ENCODE measurements at regions not wholly inside any gene's neighbourhood (a gene's known extent, or its start where the extent isn't known, plus 50 kb on each side); places are given as distances from the start of the nearest gene placed in this dataset.

- Histone ChIP-seq H3K23ac (ENCODE audit: low read depth, low read length) (no peak overlapping the region), H3K9ac (ENCODE audit: low read depth, low read length) (no peak overlapping the region), H4K5ac (ENCODE audit: low read depth, low read length) (no peak overlapping the region), H4K20me1 (ENCODE audit: insufficient read depth, low read length) (no peaks in the 10 kb centered on the region), H3K27me3 (ENCODE audit: control insufficient read depth, insufficient read depth, low read length) (no peaks in the 10 kb centered on the region), H3K56ac (ENCODE audit: extremely low read depth, insufficient read depth, low read length) (no peak overlapping the region), H3K4me3 (ENCODE audit: insufficient read depth, low read depth, low read length) (no peak overlapping the region), H2BK15ac (ENCODE audit: low read depth, low read length) (no peak overlapping the region), H4K8ac (ENCODE audit: low read depth in 2 of 2, low read length in 2 of 2) (no peak overlapping the region), H3K9me1 (ENCODE audit: insufficient read depth, low read length) (no peaks in the 10 kb centered on the region), H4K91ac (ENCODE audit: insufficient read depth, low read depth, low read length) (no peak overlapping the region), H3K14ac (replicated peaks; ENCODE audit: low read depth, low read length) (no peak overlapping the region), H3K9me3 (ENCODE audit: control insufficient read depth, insufficient read depth, low read length) (peaks cover 26% of the 10 kb centered on the region), H2AK9ac (replicated peaks; ENCODE audit: low read depth, low read length, poor library complexity) (no peak overlapping the region), H2AK5ac (ENCODE audit: low read depth, low read length) (no peak overlapping the region), H3K18ac (ENCODE audit: low read depth, low read length) (no peak overlapping the region), H2BK20ac (ENCODE audit: low read depth, low read length) (no peak overlapping the region), H2BK5ac (ENCODE audit: low read depth, low read length, poor library complexity, severe bottlenecking) (no peak overlapping the region), H3K27ac (ENCODE audit: insufficient read depth, low read length) (no peak overlapping the region), H3K4me1 (ENCODE audit: control insufficient read depth, insufficient read depth, low read length) (no peaks in the 10 kb centered on the region), H3K79me1 (ENCODE audit: low read depth in 1 of 2, low read length in 2 of 2) (no peaks in the 10 kb centered on the region), H3K4me2 (ENCODE audit: low read depth, low read length) (no peak overlapping the region), H2AFZ (replicated peaks; ENCODE audit: low read length, poor library complexity) (no peak overlapping the region), H2BK120ac (ENCODE audit: low read depth, low read length) (no peak overlapping the region), H3K4ac (ENCODE audit: low read depth, low read length) (no peak overlapping the region), H3K36me3 (ENCODE audit: control insufficient read depth, insufficient read depth, low read length) (no peaks in the 10 kb centered on the region)
- dilution Hi-C loops (cut with HindIII; ENCODE audit: low sequenced_read_pairs, unreplicated experiment) (no loop called here), in situ Hi-C loops (cut with MboI; ENCODE audit: low sequenced_read_pairs) (no loop called here), intact Hi-C loops (cut with micrococcal nuclease) (no loop called here)
- DNase-seq: no peak
- WGBS, 2 experiments (ENCODE audit: extremely low coverage in 2 of 2, insufficient read length in 1 of 2): 73% methylated on average over 9 of the region's 18 CpGs; no CpG with 5 or more reads in 1 of the 2 experiments
- CTCF ChIA-PET: no interaction called here
- no TSS peak for BruUV-seq (replicated peaks)
- POLR2A ChIA-PET (ENCODE audit: unreplicated experiment): no interaction called here
- TF ChIP-seq RAD21 (IDR thresholded peaks at IDR 0.05; ENCODE audit: low read length): no peak
- TF ChIP-seq, protein P1, sequence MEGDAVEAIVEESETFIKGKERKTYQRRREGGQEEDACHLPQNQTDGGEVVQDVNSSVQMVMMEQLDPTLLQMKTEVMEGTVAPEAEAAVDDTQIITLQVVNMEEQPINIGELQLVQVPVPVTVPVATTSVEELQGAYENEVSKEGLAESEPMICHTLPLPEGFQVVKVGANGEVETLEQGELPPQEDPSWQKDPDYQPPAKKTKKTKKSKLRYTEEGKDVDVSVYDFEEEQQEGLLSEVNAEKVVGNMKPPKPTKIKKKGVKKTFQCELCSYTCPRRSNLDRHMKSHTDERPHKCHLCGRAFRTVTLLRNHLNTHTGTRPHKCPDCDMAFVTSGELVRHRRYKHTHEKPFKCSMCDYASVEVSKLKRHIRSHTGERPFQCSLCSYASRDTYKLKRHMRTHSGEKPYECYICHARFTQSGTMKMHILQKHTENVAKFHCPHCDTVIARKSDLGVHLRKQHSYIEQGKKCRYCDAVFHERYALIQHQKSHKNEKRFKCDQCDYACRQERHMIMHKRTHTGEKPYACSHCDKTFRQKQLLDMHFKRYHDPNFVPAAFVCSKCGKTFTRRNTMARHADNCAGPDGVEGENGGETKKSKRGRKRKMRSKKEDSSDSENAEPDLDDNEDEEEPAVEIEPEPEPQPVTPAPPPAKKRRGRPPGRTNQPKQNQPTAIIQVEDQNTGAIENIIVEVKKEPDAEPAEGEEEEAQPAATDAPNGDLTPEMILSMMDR (conservative IDR thresholded peaks at IDR 0.05; ENCODE audit: low read depth, low read length): no peak
- TF ChIP-seq MAZ (IDR thresholded peaks at IDR 0.05; ENCODE audit: borderline replicate concordance, low read depth, low read length): no peak
- TF ChIP-seq FOS (IDR thresholded peaks at IDR 0.05; ENCODE audit: low read depth, low read length): no peak
- TF ChIP-seq, protein P2, sequence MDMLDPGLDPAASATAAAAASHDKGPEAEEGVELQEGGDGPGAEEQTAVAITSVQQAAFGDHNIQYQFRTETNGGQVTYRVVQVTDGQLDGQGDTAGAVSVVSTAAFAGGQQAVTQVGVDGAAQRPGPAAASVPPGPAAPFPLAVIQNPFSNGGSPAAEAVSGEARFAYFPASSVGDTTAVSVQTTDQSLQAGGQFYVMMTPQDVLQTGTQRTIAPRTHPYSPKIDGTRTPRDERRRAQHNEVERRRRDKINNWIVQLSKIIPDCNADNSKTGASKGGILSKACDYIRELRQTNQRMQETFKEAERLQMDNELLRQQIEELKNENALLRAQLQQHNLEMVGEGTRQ (IDR thresholded peaks at IDR 0.05; ENCODE audit: low read depth, low read length): no peak
- no peak for TF ChIP-seq MAFK (IDR thresholded peaks at IDR 0.05; ENCODE audit: low read depth, low read length)
- TF ChIP-seq RFX5 (IDR thresholded peaks at IDR 0.05; ENCODE audit: low read depth, low read length): no peak
- TF ChIP-seq BHLHE40 (IDR thresholded peaks at IDR 0.05; ENCODE audit: low read depth, low read length): no peak
- TF ChIP-seq CEBPB (IDR thresholded peaks at IDR 0.05; ENCODE audit: low read depth, low read length): no peak
- TF ChIP-seq SMC3 (IDR thresholded peaks at IDR 0.05; ENCODE audit: low read depth, low read length): no peak
- TF ChIP-seq CHD1 (IDR thresholded peaks at IDR 0.05; ENCODE audit: low read depth, low read length): no peak
- TF ChIP-seq, protein P3, sequence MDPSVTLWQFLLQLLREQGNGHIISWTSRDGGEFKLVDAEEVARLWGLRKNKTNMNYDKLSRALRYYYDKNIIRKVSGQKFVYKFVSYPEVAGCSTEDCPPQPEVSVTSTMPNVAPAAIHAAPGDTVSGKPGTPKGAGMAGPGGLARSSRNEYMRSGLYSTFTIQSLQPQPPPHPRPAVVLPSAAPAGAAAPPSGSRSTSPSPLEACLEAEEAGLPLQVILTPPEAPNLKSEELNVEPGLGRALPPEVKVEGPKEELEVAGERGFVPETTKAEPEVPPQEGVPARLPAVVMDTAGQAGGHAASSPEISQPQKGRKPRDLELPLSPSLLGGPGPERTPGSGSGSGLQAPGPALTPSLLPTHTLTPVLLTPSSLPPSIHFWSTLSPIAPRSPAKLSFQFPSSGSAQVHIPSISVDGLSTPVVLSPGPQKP (IDR thresholded peaks at IDR 0.05; ENCODE audit: borderline replicate concordance, low read depth, low read length): no peak
- TF ChIP-seq RCOR1 (IDR thresholded peaks at IDR 0.05; ENCODE audit: insufficient replicate concordance, low read length): no peak
- TF ChIP-seq NFE2L2 (IDR thresholded peaks at IDR 0.05; ENCODE audit: low read depth, low read length): no peak
- no peak for TF ChIP-seq POLR2A (IDR thresholded peaks at IDR 0.05; ENCODE audit: low read depth, low read length)
- no peak for TF ChIP-seq MXI1 (IDR thresholded peaks at IDR 0.05; ENCODE audit: borderline replicate concordance, low read depth, low read length)
- ATAC-seq (ENCODE audit: low read depth): no peak
These were observed 155.6 kb upstream of the SFSWAP start for GRCh38 chr12:131555197-131555846.

All from IMR-90 (cell line).